Fibroblast of villous mesenchyme (primary cell): ENCODE measurements at regions not wholly inside any gene's neighbourhood (a gene's known extent, or its start where the extent isn't known, plus 50 kb on each side); places are given as distances from the start of the nearest gene placed in this dataset.
A peak's percentile ranks its signal among the peaks of the same experiment; 100 is the strongest.
"Not testable (repeated sequence)": the region's sequence is repeated elsewhere in the genome, so short reads cannot be mapped to it uniquely, and the experiment has no call there.

ENCODE experiments used
- DNase-seq: peaks from one replicate; pipeline ENCODE4 v3.0.0-alpha.2; 2010; ENCODE audit warnings: low read depth
- H3K4me3 ChIP-seq: 2 replicates; pipeline ENCODE4 v1.5.1; 2011; ENCODE audit warnings: low read depth, mild to moderate bottlenecking, low read length
- TF ChIP-seq, protein P1 (sequence below): IDR thresholded peaks from 2 replicates; pipeline ENCODE4 v1.5.1; 2012; ENCODE audit warnings: low read depth, mild to moderate bottlenecking, low read length; ENCODE audit not compliant: insufficient read depth

DNA sequence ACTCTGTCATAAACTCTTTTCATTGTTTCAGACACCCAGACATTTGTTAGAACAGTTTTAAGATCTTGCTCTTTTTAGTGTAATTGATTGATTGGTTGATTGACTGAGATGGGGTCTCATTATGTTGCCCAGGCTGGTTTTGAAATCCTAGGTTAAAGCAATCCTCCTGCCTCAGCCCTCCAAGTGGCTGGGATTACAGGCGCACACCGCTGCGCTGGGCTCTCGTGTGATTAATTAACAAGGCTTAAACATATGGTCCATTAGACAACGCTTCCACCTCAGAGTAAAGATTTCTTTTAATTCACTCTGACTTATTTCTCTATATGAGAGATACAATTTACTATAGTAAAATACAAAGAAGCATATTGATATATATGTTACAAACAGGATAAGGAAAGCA lies 114.0 kb upstream of the C2CD4B start:
- H3K4me3 ChIP-seq: no peak overlapping the region
- DNase-seq: no peak
- TF ChIP-seq, protein P1, sequence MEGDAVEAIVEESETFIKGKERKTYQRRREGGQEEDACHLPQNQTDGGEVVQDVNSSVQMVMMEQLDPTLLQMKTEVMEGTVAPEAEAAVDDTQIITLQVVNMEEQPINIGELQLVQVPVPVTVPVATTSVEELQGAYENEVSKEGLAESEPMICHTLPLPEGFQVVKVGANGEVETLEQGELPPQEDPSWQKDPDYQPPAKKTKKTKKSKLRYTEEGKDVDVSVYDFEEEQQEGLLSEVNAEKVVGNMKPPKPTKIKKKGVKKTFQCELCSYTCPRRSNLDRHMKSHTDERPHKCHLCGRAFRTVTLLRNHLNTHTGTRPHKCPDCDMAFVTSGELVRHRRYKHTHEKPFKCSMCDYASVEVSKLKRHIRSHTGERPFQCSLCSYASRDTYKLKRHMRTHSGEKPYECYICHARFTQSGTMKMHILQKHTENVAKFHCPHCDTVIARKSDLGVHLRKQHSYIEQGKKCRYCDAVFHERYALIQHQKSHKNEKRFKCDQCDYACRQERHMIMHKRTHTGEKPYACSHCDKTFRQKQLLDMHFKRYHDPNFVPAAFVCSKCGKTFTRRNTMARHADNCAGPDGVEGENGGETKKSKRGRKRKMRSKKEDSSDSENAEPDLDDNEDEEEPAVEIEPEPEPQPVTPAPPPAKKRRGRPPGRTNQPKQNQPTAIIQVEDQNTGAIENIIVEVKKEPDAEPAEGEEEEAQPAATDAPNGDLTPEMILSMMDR: no peak

DNA sequence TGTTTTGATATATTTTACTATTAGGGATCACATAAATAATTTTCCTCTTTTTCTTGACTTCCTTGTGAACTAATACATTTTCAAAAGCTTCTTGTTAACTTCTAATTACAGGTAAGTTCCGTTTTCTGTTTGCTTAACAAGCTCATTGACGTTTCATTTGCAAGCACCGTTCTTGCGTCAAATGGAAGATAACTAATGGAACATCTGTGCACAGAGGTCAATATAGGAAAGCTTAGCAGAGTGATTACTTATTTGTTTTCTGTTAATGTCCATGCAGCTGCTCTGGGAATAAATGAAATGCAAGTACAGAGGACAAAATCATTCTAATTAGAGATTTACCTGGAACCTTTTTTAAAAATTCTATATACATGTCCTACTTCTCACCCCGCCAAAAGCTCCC lies 115.5 kb upstream of the C2CD4B start:
- H3K4me3 ChIP-seq: no peak overlapping the region
- TF ChIP-seq, protein P1: no peak
- no peak for DNase-seq

DNA sequence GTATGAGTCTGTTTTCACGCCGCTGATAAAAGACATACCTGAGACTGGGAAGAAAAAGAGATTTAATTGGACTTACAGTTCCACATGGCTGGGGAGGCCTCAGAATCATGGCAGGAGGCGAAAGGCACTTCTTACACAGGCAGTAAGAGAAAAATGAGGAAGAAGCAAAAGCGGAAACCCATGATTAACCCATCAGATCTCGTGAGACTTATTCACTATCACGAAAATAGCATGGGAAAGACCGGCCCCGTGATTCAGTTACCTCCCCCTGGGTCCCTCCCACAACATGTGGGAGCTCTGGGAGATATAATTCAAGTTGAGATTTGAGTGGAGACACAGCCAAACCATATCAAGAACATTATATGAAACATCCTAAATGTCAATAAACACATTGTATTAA lies 116.7 kb upstream of the C2CD4B start:
- DNase-seq, H3K4me3 ChIP-seq: not testable (repeated sequence)

DNA sequence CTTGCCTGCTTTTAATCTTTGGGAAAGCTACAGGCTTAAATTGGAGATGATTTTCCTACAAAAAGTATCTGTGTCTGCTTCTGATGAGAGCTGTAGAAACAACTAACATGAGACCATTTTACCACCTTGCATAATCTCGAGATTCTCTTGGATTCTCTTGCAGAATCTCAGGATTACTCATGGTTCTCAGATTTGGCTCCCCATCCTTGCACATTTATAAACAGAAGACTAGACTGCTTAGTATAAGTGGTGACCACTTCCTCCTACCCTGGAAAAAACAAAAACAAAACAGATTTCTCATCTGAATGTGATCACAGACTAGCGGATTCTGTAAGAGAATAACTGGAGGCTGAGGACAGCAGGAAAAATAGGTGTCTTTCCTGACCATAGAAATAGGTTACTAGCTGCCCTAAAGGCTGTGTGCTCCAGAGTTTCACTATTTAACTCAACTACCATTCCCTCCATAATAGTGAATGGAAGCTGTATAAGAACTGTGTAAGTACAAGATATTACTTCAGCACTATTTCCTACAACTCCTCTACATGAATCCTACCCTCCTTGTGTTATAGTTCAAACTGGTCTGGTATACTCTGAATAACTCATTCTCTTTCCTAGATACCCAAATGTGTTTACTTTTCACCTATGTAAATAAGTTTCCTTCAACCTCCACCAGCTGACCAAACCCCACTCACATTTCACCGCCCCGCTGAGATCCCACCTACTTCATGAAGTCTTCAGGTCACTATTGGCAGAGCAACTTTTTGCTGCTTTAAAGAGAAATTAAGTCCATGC lies 122.2 kb upstream of the C2CD4B start:
- no peak overlapping the region for H3K4me3 ChIP-seq
- TF ChIP-seq, protein P1: no peak
- DNase-seq: peak; percentile 7

DNA sequence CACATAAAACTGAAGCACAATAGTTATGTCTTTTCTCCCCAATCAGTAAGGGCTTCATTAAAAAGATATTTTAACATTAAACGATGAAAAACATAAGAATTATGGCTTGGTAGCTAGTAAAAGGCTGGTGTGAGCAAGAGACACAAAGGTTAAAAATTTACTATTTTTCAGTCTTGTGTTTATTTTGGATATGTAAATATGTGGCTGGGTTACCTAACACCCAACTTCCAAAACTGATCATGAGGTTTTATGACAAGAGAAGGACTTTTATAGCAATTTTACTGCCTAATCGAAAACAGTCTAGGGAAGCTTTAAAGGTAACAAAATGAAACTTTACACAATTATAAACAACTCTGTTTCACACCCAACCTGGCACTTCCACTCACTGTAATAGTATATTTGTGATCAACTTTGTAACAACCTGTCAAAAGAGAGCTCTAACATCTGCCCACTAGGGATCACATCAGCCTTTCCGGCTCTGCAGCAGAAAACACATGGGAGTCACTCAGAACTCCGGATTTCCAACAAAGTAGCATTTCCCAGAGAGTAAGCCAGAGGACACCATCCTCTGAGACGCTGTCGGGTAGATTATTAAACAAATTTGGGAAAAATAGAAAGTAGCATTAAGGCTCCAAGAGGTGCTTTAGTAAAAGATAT lies 123.4 kb upstream of the C2CD4B start:
- no peak overlapping the region for H3K4me3 ChIP-seq
- TF ChIP-seq, protein P1: no peak
- DNase-seq: no peak

DNA sequence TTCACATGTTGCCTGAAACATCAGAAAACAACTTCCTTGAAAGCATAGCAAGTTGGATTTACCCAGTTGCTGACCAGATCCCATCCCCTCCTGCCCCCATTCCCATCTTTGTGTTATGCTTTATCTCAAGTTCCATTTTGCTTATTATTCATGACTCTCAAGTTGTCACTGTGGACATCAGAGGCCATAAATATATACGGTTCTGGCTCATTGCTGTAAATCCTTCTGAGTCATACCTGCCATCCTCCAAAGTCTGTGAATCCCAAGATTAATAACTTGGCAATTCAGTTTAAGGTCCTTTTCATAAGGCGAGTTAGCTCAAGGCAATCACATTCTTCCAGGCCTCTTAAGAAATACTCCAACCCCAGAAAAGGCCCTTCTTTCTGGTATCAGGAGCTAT lies 126.2 kb upstream of the C2CD4B start:
- TF ChIP-seq, protein P1: no peak
- H3K4me3 ChIP-seq: no peak overlapping the region
- DNase-seq: no peak

DNA sequence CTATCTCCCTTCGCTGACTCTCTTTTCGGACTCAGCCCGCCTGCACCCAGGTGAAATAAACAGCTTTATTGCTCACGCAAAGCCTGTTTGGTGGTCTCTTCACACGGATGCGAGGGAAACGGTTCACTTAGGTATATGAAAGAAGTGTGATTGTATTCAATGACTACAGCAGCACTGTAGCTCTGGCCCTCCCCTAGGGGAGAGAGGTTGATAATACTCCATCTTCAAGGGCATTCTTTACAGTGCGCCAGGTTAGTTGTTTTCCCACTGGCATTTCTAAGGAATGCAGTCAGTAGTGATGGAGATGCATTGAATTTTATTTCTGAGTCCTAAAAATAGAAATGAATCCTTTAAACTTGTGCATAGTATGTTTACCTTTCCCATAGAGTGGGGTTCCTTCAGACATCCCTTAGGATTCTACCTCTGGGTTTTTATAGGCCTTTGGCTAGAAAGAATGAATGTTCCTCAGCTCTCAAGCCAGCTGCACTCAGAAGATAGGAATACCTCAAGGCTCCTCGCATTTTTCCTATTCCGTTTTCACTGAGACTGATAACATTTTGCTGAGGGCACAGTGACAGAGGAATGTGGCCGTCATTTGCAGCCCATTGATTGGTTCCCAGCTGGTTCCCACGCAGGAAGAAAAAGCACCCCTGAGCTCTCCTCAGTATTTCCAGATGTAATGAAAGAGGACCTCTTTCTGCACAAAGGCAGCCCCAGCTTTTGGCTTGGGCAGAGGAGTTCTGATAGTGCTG lies 131.8 kb upstream of the C2CD4B start:
- DNase-seq: no peak
- TF ChIP-seq, protein P1: no peak
- H3K4me3 ChIP-seq: no peak overlapping the region
